ENCODE measurements at regions not wholly inside any gene's neighbourhood (a gene's known extent, or its start where the extent isn't known, plus 50 kb on each side); places are given as distances from the start of the nearest gene placed in this dataset.

DNA sequence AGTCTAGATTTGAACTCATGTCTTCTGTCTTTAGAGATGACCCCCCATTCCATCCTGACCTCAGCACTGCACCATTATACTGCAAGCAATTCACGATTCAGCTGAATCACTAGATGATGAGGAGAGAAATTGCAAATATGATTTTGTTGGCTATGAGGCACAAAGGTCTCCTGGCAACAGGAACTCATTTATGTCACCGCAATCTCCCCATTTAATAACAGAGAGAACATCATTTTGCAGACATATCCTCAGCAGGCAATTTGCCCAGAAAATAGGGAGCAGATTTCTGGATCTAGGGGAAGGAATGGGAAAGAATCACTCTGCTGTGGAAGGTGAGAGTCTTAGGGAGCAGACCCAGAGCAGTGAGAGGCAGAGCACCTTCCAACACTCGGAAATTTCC lies 303.0 kb downstream of the PAX1 start:
- H3K4me3 ChIP-seq (ENCODE audit: low read length) = no peak overlapping the region
- H3K79me2 ChIP-seq (ENCODE audit: control insufficient read depth, low read length) = no peaks in the 10 kb centered on the region
- no peaks in the 10 kb centered on the region for H3F3A ChIP-seq (ENCODE audit: control insufficient read depth, insufficient read depth)
- no peaks in the 10 kb centered on the region for H3K9me2 ChIP-seq (replicated peaks; ENCODE audit: control insufficient read depth, low read length)
- no peak for TF ChIP-seq EZH2phosphoT487 (IDR thresholded peaks at IDR 0.05; ENCODE audit: borderline replicate concordance, low read length)
- TF ChIP-seq, protein P1, sequence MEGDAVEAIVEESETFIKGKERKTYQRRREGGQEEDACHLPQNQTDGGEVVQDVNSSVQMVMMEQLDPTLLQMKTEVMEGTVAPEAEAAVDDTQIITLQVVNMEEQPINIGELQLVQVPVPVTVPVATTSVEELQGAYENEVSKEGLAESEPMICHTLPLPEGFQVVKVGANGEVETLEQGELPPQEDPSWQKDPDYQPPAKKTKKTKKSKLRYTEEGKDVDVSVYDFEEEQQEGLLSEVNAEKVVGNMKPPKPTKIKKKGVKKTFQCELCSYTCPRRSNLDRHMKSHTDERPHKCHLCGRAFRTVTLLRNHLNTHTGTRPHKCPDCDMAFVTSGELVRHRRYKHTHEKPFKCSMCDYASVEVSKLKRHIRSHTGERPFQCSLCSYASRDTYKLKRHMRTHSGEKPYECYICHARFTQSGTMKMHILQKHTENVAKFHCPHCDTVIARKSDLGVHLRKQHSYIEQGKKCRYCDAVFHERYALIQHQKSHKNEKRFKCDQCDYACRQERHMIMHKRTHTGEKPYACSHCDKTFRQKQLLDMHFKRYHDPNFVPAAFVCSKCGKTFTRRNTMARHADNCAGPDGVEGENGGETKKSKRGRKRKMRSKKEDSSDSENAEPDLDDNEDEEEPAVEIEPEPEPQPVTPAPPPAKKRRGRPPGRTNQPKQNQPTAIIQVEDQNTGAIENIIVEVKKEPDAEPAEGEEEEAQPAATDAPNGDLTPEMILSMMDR (IDR thresholded peaks at IDR 0.05; ENCODE audit: low read depth, low read length, poor library complexity, severe bottlenecking) = no peak
- no peaks in the 10 kb centered on the region for H3K27me3 ChIP-seq (ENCODE audit: control insufficient read depth, low read length)
- H4K20me1 ChIP-seq (ENCODE audit: control insufficient read depth, insufficient read depth, low read depth, low read length) = no peaks in the 10 kb centered on the region
- no peaks in the 10 kb centered on the region for H3K9me3 ChIP-seq (ENCODE audit: control insufficient read depth, insufficient read depth, low read length)
- H3K27ac ChIP-seq (ENCODE audit: low read depth, low read length) = no peak overlapping the region
- no peak overlapping the region for H3K4me2 ChIP-seq (ENCODE audit: low read length)
- H3K4me1 ChIP-seq (ENCODE audit: control insufficient read depth, low read length) = no peaks in the 10 kb centered on the region
- H3K36me3 ChIP-seq (ENCODE audit: control insufficient read depth, low read length) = no peaks in the 10 kb centered on the region

DNA sequence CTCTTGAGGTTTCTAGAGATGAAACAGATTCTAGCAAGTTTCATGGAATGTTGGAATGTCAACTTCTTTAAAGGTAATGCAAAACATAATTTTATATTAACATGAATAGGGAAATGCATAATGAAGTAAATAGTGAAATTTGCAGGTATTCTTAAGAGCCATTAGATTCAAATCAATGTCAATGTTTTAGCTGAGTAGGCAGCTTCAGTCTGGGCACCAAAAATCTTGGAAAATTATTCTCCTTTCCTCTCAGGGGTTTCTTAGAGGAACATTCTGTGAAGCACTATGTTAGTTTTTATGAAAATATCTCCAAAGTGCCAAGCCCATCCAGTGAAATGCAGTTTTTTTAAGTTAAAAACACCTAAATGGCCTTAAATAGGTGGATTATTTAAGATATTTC lies 300.8 kb downstream of the PAX1 start:
- Histone ChIP-seq H3K4me3 (ENCODE audit: low read length) (no peak overlapping the region), H3K9me2 (replicated peaks; ENCODE audit: control insufficient read depth, low read length) (no peaks in the 10 kb centered on the region), H3K27me3 (ENCODE audit: control insufficient read depth, low read length) (no peaks in the 10 kb centered on the region), H3K9me3 (ENCODE audit: control insufficient read depth, insufficient read depth, low read length) (no peaks in the 10 kb centered on the region), H4K20me1 (ENCODE audit: control insufficient read depth, insufficient read depth, low read depth, low read length) (no peaks in the 10 kb centered on the region), H3K4me1 (ENCODE audit: control insufficient read depth, low read length) (no peaks in the 10 kb centered on the region), H3F3A (ENCODE audit: control insufficient read depth, insufficient read depth) (no peaks in the 10 kb centered on the region), H3K27ac (ENCODE audit: low read depth, low read length) (no peak overlapping the region), H3K79me2 (ENCODE audit: control insufficient read depth, low read length) (no peaks in the 10 kb centered on the region), H3K4me2 (ENCODE audit: low read length) (no peak overlapping the region), H3K36me3 (ENCODE audit: control insufficient read depth, low read length) (no peaks in the 10 kb centered on the region)
- no peak for TF ChIP-seq EZH2phosphoT487 (IDR thresholded peaks at IDR 0.05; ENCODE audit: borderline replicate concordance, low read length)
- TF ChIP-seq, protein P1 (IDR thresholded peaks at IDR 0.05; ENCODE audit: low read depth, low read length, poor library complexity, severe bottlenecking) = no peak

DNA sequence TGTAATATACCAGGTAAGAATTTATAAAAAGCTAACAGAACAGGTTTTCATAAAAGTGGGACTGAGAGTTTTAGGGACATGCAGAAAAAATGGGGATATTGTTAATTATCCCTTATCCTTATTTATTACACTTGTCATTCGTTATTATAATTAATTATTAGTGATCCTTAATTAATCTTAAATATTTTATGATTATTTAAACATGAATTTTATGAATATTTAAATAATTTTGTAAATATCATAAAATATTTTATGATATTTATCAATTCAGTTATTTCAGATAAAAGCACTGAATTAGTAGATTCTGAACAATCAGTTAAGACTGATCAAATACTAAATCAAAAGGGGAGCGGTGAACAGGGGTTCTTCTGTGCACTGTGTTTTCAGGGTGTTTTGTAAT lies 300.1 kb downstream of the PAX1 start:
- Histone ChIP-seq H3K27me3 (ENCODE audit: control insufficient read depth, low read length) (no peaks in the 10 kb centered on the region), H3K9me3 (ENCODE audit: control insufficient read depth, insufficient read depth, low read length) (no peaks in the 10 kb centered on the region), H3K4me2 (ENCODE audit: low read length) (no peak overlapping the region), H3K79me2 (ENCODE audit: control insufficient read depth, low read length) (no peaks in the 10 kb centered on the region), H3K27ac (ENCODE audit: low read depth, low read length) (no peak overlapping the region), H3F3A (ENCODE audit: control insufficient read depth, insufficient read depth) (no peaks in the 10 kb centered on the region), H3K9me2 (replicated peaks; ENCODE audit: control insufficient read depth, low read length) (no peaks in the 10 kb centered on the region), H3K4me3 (ENCODE audit: low read length) (no peak overlapping the region), H3K36me3 (ENCODE audit: control insufficient read depth, low read length) (no peaks in the 10 kb centered on the region), H3K4me1 (ENCODE audit: control insufficient read depth, low read length) (no peaks in the 10 kb centered on the region), H4K20me1 (ENCODE audit: control insufficient read depth, insufficient read depth, low read depth, low read length) (no peaks in the 10 kb centered on the region)
- TF ChIP-seq, protein P1 (IDR thresholded peaks at IDR 0.05; ENCODE audit: low read depth, low read length, poor library complexity, severe bottlenecking) = no peak
- no peak for TF ChIP-seq EZH2phosphoT487 (IDR thresholded peaks at IDR 0.05; ENCODE audit: borderline replicate concordance, low read length)

DNA sequence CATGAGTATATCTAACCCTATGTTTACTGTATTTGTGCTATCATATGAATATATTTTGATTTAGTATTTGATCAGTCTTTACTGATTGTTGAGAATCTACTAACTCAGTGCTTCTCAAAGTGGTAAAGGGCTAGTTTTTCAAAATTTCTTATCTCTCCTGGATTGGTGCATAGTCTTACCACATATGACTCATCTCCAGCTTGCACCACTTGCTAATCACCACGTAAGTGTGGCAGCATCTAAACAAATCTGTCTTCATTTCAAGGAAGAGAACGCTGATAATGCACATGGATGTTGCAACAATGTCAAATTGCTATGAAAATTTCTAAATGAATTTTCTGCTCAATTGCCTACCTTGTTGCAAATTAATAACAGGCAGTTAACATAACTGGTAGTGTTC lies 299.5 kb downstream of the PAX1 start:
- Histone ChIP-seq H3K36me3 (ENCODE audit: control insufficient read depth, low read length) (no peaks in the 10 kb centered on the region), H4K20me1 (ENCODE audit: control insufficient read depth, insufficient read depth, low read depth, low read length) (no peaks in the 10 kb centered on the region), H3K4me1 (ENCODE audit: control insufficient read depth, low read length) (no peaks in the 10 kb centered on the region), H3K4me3 (ENCODE audit: low read length) (no peak overlapping the region), H3K9me3 (ENCODE audit: control insufficient read depth, insufficient read depth, low read length) (no peaks in the 10 kb centered on the region), H3K27me3 (ENCODE audit: control insufficient read depth, low read length) (no peaks in the 10 kb centered on the region), H3F3A (ENCODE audit: control insufficient read depth, insufficient read depth) (no peaks in the 10 kb centered on the region), H3K79me2 (ENCODE audit: control insufficient read depth, low read length) (no peaks in the 10 kb centered on the region), H3K27ac (ENCODE audit: low read depth, low read length) (no peak overlapping the region), H3K4me2 (ENCODE audit: low read length) (no peak overlapping the region), H3K9me2 (replicated peaks; ENCODE audit: control insufficient read depth, low read length) (no peaks in the 10 kb centered on the region)
- TF ChIP-seq, protein P1 (IDR thresholded peaks at IDR 0.05; ENCODE audit: low read depth, low read length, poor library complexity, severe bottlenecking) = no peak
- TF ChIP-seq EZH2phosphoT487 (IDR thresholded peaks at IDR 0.05; ENCODE audit: borderline replicate concordance, low read length) = no peak

Measured in DOHH2 (cell line).